GM18870 (cell line): ENCODE measurements at regions not wholly inside any gene's neighbourhood (a gene's known extent, or its start where the extent isn't known, plus 50 kb on each side); places are given as distances from the start of the nearest gene placed in this dataset.

Experiments
- ATAC-seq: cut with Tn5 transposase; IDR thresholded peaks from one replicate; pipeline ENCODE4 v1.9.1; 2021; ENCODE audit warnings: moderate library complexity; ENCODE audit not compliant: unreplicated experiment

DNA sequence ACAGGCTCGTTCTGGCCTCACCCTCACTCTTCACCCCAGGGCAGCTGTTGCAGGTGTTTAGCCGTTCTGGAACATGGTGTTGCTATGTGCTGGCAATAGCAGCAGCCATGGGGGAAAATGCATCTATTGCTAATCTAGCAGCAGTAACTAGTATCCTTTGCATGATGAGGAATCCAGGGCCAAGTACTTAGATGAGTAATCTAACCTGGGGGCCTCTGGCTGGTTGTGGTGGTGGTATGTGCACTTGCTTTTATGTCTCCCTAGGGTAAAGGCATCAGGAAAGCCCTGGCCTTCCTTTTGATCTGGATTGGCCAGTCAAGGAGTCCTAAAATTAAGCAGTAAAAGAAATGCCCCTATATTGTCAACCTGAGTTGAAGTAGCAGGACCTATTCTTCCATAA lies 594.5 kb upstream of the MAP3K7 start:
- no peak for ATAC-seq

DNA sequence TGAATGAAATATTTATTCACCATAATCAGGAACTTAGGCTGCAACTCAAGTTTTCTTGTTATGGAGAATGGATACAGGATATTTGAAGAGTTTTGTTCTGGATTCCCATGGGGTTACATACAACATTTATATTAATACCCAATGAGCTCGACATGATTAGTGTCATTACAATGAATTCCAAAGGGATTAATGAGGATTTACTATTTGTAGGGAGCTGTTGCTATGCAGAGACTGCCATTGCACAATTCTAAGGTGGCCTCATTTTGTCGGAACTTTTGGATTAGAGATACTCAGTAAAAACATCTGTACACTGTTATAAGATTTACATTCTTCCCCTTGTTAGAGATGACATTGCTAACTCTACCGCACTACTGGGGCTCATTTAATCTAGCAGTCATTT lies 586.8 kb upstream of the MAP3K7 start:
- no peak for ATAC-seq

DNA sequence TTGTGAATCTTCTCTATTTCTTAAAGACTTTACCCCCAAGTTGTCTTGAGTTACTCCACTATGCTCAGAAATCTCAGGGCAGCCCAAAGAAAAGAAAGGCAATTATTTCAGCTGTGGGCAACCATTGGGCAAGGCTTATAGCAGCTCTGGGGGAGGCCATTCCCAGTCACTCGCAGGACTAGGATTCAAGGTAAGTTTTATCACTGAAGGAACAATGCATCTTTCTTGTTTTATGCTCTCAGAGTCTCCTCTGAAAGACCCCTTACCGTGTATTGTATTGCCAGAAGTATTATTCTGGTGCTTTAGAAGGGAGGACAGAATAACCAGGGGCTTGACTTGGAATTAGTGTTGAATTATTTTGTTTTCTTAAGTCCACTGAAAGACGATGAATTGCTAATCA lies 586.3 kb upstream of the MAP3K7 start:
- ATAC-seq: no peak

DNA sequence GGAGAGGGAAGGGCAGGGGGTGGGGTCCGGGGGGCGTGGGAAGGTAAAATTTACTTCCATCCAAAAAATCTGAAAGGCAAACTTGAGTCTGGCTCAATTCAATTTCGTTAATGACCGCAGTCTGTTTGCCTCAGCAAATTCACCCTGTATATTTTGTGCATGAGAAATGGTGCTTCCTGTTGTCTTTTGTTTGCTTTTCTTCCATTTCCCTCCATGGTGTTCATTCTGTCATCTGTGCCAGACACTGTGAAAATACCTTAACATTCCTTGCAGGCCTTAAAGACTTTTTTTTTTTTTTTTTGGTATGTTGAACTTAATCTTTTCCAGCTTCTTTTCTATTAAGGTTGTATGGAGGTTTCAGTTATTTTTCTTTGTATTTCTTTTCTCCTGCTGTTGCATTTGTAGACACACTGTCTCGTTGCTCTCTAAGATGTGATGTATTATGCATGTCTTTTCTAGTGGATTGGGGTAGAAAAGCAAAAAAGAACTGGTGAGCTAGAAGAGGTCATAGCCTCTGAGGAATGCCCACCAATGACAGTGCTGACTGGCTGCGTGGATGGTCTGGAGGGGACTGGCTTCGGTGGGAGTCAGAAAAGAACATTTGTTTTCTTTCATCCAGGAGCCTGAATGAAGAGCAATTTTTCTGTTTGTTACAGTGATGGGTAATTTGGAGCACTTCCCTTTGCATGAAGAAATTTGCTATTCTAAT lies 585.0 kb upstream of the MAP3K7 start:
- no peak for ATAC-seq

DNA sequence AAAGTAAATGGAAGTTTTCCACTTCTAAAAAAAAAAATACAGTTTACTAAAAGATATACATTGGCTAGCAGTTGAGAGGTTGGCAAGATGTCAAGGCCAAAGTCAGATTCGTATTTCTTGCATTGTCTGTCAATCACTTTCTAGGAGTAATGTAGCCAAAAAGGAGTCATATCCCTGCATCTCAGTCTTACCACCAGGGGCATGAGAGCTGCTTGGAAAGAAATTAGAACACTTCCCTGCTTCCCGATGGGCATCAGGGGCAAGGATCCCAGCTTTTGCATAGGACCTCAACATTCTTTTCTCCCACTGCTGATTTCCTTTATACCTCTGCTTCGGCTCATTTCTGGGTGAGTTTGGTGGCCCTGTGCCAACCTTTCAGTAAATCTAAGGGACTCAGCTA lies 581.0 kb upstream of the MAP3K7 start:
- ATAC-seq: no peak

DNA sequence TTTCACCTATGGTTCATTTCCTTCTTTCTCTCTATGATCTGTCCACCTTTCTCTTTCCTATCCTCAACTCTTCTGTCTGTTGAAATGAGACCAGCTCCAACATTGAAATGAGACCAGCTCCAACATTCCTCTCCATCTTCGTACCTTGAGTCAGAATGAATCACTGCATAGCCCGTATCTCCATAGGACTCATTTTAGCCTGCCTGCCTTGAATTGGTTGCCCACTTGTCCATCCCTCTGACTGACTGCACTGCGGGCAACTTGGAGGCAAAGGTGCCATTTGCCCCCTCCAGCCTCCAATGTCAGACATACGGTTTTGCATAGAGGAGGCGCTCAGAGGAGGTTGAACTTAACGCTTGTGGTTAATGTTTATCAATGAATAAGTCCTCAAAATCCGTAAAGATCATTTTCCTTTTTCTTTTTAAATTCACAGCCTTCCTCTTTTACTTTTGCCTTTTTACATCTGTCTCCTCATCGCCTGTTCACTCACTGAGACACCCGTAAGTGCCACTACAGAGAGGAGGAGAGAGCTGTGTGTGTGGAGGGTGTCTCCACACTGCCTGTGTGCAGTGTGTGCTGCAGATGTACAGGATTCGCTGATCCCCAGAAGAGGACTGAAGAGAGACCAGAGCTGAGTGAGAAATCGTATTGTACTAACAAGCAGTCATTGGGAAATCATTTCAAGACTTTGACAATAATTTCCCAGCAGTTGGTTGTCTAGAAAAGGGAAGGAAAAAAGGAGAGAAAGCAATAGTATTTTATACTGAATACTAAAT lies 579.6 kb upstream of the MAP3K7 start:
- no peak for ATAC-seq

DNA sequence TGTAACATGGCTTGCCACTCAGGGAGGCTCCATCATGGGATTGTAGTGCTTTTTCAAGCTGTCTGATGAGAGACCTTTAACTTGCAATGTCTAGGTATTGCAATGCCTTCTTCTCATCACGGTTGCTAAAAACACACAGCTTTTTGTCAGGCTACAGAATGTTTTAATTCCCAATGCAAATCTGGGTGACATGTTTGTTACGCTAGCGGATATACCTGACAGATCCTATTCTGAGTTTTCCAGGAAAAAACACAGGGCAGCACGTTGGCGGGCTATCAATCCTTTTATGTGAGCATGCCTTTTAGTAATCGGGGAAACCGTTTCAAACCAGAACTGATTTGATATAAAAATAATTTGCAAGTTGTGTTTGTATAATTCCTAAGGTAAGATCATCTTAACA lies 577.2 kb upstream of the MAP3K7 start:
- ATAC-seq: no peak

DNA sequence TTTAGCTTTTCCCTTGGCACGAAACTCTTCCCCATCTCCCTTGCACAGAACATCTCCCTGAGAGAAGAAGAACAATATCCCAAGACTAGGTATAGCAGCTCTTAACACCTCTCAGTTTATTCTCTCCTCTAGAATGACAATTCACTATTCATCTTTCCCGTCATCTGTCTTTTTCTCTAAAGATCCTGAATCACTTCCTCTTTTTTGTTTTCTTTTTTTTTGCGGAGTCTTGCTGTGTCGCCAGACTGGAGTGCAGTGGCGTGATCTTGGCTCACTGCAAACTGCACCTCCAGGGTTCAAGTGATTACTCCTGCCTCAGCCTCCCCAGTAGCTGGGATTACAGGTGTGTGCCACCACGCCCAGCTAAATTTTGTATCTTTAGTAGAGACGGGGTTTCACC lies 574.4 kb upstream of the MAP3K7 start:
- ATAC-seq: no peak

DNA sequence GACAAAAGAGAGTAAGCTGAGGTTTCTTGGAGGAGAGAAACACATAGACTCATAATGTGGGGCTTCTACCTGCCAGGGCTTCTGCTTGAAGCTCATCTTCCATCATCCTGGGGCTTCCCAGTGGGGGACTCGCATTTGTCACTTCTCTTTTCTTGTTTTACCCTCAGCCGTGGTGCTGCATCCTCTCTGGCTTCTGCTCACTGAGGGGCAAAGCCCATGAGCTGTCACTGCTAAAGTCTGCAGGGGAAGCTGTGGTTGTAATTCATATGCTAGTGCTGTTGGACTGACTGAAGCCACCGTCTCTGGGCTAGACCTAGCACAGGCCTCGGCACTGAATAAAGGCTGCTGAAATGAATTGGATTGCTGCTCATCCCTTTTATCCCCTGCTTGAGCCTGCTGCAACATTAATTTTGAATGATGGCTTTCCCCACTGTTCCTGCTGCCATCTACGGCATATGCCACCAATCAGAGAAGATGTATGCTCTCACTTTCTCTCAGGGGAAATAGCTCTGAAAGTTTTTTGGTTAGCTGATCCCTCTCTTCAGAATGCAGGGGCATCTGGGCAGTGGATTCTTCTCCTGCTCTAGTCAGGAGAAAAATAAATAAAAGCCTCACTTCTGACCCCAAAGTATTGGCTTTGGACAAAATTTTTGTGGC lies 568.4 kb upstream of the MAP3K7 start:
- no peak for ATAC-seq

DNA sequence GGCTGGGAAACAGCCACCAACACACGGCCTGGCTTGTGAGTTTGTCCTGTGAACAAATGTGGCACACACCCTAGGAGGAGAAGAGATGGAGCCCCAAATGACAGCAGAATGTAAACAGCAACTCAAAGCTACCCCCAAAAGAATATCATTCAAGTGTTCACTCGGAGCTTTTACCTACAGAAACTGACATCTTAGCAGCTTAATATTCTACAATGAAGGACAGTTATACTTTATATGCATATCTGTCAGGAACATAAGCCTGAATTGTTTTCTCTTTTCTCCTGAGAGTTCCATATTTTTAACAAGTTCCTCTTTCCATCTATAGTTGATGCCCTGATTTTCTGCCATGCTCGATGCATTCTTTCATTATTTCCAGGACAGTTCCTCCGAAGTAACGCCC lies 566.0 kb upstream of the MAP3K7 start:
- ATAC-seq: no peak

DNA sequence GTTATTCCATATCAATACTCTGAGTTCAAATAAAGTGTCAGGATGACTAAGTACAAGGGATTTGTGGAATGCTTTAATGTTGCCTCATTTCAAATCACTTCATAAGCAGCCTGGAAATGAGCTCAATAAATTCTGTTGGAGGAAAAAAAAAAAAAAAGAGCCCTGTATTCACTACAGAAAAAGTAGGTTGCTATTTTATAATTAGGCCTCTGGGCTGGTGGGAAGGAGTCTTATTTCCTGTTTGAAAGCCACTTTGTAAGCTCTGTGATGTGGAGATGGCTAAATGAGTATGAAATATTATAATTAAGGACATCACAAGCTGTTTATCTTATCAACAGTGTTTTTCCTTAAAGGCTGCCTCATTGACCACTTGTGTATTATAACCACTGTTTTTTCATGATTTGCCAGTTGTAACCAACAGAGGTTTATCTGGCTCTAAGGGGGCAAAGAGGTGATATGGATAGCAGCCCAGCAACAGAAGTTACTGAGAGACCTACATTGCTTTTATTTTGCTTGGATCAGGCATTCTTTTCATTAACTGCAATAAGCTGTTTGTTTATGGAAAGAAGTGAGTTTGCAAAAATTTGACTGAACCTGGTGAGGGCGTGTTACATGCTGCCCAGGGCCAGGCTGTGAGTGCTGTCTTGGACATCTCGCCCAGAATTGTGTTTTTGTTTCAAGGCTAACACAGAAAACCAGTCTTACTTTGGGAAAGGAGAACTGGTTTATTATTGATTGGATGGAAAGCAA lies 563.3 kb upstream of the MAP3K7 start:
- ATAC-seq: no peak

DNA sequence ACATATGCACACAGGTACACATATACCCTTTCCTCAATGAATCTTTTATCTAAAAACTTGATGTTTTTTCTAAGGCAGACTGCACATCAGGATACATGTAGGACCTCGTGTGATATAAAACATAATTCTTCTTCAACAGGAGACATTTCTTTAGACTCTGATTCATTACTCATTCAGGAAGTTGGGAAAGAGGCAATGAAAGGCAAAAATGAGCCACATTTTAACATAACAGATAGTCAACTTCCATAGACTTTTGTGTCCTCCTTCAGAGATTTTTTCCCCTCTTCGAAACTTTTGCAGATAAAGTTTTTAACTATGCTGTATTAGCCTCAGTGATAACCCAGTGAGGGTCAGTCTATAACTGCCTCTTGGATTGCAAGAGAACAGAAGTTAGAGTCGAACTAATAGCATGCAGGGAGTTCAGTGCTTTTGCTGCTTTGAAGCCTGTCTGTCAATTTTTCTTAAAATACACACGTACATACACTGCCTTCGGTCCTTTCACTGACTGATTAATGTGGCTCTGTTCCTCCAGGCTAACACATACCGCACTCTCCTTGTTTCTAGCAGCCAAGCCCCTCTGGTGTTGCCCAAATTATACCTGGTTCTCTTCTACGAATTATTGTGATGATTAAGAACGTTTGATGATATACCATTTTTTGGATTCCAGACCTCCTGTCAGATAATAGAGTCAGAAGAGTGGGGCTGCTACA lies 562.5 kb upstream of the MAP3K7 start:
- ATAC-seq: no peak

DNA sequence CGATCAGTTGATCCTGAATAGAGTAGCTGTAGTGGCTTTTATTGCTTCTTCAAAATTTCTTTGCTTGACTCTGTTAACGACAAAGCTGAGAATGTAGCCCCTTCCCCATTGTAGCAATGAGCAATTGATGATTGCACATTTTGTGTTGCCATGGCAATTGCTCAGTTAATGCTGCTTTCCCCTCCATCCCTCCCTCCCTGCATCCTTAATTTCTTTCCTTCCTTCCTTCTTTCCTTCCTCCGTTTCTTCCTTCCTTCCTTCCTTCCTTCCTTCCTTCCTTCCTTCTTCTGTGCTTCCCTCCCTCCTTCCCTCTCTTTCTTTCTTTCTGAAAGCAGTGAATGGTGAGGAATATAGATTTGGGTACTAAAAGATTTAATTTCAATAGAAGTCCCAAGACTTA lies 557.3 kb upstream of the MAP3K7 start:
- no peak for ATAC-seq

DNA sequence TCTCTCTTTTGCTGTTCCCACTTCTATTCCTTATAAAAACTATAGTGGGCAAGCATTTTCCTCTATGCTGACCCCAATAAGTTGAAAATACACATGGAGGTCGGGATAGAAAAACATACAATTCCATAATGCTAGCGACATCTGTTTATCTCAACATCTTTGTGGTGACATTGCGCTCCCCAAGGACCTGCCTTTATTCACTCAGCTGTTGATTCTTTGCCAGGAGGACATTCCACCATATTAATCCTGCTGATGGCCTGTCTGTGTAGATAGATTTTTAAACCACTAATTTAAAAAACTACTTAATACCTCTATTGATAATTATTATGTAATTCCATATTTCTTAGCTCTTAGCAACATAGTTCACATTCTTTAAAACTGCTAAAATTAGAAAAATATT lies 555.3 kb upstream of the MAP3K7 start:
- ATAC-seq: no peak

DNA sequence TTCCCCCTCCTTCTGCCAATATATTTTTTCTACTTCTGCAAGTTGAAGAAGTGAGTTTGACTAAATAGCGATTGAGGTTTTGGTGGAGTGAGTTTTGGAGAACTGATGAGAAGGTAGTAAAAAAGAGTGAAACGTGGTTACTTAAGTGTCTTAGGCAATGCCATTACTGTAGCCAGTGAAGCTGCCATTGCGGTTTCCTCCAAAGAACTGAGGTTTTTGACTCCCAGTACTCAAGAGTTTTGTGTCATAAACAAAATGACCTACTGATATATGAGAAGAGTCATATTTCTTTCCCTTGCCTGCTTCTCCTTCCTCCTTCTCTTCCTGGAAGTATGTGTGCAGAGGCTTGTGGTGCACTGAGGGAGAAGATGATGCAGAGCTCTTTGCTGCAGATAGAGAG lies 554.5 kb upstream of the MAP3K7 start:
- no peak for ATAC-seq

DNA sequence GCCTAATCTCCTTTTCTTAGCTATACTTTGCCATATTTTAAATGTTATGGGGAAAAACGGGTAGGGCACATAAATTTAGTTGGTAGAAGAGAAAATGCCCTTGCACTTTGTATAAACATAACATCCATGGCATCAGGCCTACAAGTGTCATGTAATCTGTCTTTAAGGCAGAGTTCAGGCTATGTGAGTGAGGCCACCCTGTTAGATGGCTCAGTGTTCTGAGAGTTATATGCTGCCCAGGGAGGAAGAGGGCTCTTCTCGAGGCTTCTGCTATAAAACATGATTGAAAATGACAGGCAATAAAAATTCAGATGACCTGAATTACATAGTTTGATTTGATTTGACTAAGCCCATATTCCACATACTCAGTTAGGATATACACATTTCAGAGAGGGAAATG lies 553.6 kb upstream of the MAP3K7 start:
- no peak for ATAC-seq

DNA sequence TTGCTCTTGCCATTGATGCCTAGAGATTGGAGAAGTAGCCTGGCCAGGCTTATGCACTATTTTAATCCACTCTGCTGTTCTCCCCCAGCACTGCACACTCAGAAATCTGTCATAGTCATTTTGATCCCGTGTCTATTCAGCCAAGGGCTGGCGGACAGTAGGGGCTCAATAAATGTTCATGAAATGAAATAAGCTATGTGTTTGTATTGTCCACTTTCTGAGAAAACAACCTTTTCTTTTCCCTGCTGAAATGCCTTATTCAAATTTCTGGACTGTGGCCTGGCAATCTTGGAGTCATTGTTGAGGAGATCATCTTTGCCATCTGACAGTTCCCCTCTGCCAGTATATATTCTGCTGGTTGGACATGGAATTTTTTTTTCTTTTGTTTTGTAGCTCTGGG lies 550.4 kb upstream of the MAP3K7 start:
- no peak for ATAC-seq

DNA sequence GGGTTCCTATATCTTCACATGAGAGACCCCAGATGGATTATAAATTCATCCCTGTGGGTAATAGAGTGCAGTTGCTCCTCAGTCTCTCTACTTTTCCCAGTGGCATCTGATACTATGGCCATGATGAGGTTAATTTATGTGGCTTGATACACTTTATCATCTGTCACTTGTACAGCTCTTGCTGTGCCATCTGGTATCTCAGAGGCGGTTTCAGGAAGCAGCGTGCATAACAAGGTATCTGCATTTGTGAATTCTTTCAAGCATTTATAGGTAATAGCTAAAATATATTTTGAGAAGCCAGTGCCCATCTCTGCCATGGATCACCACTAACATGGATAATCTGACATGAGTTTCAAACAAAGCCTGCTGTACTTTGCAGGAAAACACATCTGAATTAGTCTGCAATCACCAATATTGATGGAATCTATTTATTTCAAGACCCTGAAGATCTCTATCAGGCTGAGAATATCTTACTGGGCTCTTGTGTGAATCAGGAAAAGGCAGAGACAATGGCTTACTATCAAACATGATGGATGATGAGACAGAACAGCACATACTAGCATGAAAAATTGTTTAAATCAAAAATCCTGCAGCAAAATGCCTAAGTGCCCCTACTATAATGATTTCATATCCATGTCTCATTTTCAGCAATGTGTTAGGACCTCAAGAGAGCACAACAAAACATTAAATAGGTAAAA lies 548.7 kb upstream of the MAP3K7 start:
- ATAC-seq: no peak

DNA sequence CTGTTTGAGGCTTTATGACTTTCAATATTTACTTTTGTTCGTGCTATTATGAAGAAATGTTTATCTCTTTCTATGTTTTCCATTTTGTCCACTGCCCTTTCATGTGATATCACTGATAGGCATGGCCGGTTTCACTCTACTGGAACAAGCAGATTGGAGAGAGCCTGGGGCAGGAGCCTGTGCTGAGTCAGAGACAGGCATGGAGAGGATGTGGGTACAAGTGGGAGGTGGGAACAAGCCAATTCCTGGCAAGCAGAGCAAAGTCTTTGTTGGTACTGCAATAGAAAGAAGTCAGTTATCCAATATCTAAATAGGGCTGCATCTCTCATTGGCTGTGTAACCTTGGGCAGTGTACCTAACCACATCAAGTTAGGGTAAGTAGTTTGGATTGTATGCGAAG lies 545.6 kb upstream of the MAP3K7 start:
- ATAC-seq: no peak

DNA sequence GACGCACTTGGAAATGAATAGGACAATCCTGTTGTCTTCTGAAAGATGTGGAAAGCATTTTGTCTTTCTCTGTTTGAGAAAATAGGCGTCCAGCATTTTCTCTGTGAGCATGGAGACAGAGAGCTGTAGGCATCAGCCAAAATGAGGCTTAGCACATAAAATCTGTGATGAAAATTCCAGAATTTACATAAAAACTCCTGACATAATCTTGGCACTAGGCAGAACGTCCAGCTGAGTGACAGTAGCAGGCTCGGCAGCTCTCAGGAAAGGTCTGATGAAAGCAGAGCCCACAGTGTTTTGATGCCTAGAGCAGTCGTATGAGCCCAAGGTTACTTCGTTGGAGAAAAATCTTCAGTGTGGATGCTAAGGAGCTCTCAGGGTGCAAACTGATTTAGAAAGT lies 543.3 kb upstream of the MAP3K7 start:
- ATAC-seq: no peak
